ENCODE measurements at regions not wholly inside any gene's neighbourhood (a gene's known extent, or its start where the extent isn't known, plus 50 kb on each side); places are given as distances from the start of the nearest gene placed in this dataset.

- Histone ChIP-seq H3K4me3 (no peak overlapping the region), H3K27ac (no peak overlapping the region)
These were observed 322.4 kb downstream of the PTEN start for GRCh38 chr10:88185830-88186229.

- Histone ChIP-seq H3K27ac (no peak overlapping the region), H3K4me3 (no peak overlapping the region)
These were observed 322.9 kb downstream of the PTEN start for GRCh38 chr10:88186335-88186734.

- Histone ChIP-seq H3K27ac (no peak overlapping the region), H3K4me3 (no peak overlapping the region)
These were observed 324.0 kb downstream of the PTEN start for GRCh38 chr10:88187472-88187871.

GRCh38 chr10:88190123-88190522 lies 326.7 kb downstream of the PTEN start:
- Histone ChIP-seq H3K27ac (no peak overlapping the region), H3K4me3 (no peak overlapping the region)

- no peak overlapping the region for H3K27ac ChIP-seq
- no peak overlapping the region for H3K4me3 ChIP-seq
These were observed 327.3 kb downstream of the PTEN start for GRCh38 chr10:88190540-88191235.

- Histone ChIP-seq H3K27ac (no peak overlapping the region), H3K4me3 (no peak overlapping the region)
These were observed 329.6 kb downstream of the PTEN start for GRCh38 chr10:88193018-88193417.

GRCh38 chr10:88194041-88194887 lies 330.8 kb downstream of the PTEN start:
- H3K4me3 ChIP-seq, result no peak overlapping the region
- peak overlapping the region in 2 of 21 experiments; percentile 3 to 58 for H3K27ac ChIP-seq

GRCh38 chr10:88194961-88195367 lies 331.5 kb downstream of the PTEN start:
- H3K27ac ChIP-seq, result peak overlapping the region in 1 of 21 experiments; percentile 58
- no peak overlapping the region for H3K4me3 ChIP-seq

- no peak overlapping the region for H3K4me3 ChIP-seq
- H3K27ac ChIP-seq, result no peak overlapping the region
These were observed 332.4 kb downstream of the PTEN start for GRCh38 chr10:88195841-88196240.

GRCh38 chr10:88196291-88196690 lies 332.9 kb downstream of the PTEN start:
- no peak overlapping the region for H3K27ac ChIP-seq
- H3K4me3 ChIP-seq, result no peak overlapping the region

- Histone ChIP-seq H3K4me3 (no peak overlapping the region), H3K27ac (no peak overlapping the region)
These were observed 334.6 kb downstream of the PTEN start for GRCh38 chr10:88198023-88198422.

GRCh38 chr10:88200312-88201032 lies 337.0 kb downstream of the PTEN start:
- H3K27ac ChIP-seq, result no peak overlapping the region
- H3K4me3 ChIP-seq, result no peak overlapping the region

- Histone ChIP-seq H3K27ac (no peak overlapping the region), H3K4me3 (no peak overlapping the region)
These were observed 342.5 kb downstream of the PTEN start for GRCh38 chr10:88205842-88206446.

GRCh38 chr10:88207121-88207546 lies 343.7 kb downstream of the PTEN start:
- H3K4me3 ChIP-seq, result no peak overlapping the region
- no peak overlapping the region for H3K27ac ChIP-seq

- no peak overlapping the region for H3K27ac ChIP-seq
- H3K4me3 ChIP-seq, result no peak overlapping the region
These were observed 345.8 kb downstream of the PTEN start for GRCh38 chr10:88209231-88209630.

- H3K27ac ChIP-seq, result peak overlapping the region in 3 of 21 experiments; percentile 45 to 70 (median 62)
These were observed 346.6 kb downstream of the PTEN start for GRCh38 chr10:88209837-88210561.

GRCh38 chr10:88211230-88211629 lies 347.8 kb downstream of the PTEN start:
- Histone ChIP-seq H3K4me3 (no peak overlapping the region), H3K27ac (no peak overlapping the region)

More at GRCh38 chr10:88209837-88210561, 346.6 kb downstream of the PTEN start:
- no peak overlapping the region for H3K4me3 ChIP-seq

- Histone ChIP-seq H3K4me3 (no peak overlapping the region), H3K27ac (no peak overlapping the region)
These were observed 348.6 kb downstream of the PTEN start for GRCh38 chr10:88212069-88212468.

GRCh38 chr10:88213065-88213605 lies 349.7 kb downstream of the PTEN start:
- H3K27ac ChIP-seq, result no peak overlapping the region
- no peak overlapping the region for H3K4me3 ChIP-seq
